CD14-positive monocyte (primary cell): ENCODE measurements at regions not wholly inside any gene's neighbourhood (a gene's known extent, or its start where the extent isn't known, plus 50 kb on each side); places are given as distances from the start of the nearest gene placed in this dataset.

Experiments used
- DNase-seq, 3 donors: peaks; one replicate each; pipeline ENCODE4 v3.0.0-alpha.2; 2011 to 2022
- H2AFZ ChIP-seq: 2 replicates; pipeline ENCODE4 v1.6.0; 2012; ENCODE audit warnings: mild to moderate bottlenecking, low read depth, low read length, inconsistent platforms; ENCODE audit not compliant: insufficient read depth, poor library complexity, severe bottlenecking
- H3K27ac ChIP-seq, 2 donors: 1 replicate in 1 of 2; 2 replicates in 1 of 2; pipeline ENCODE4 v1.5.1; 2012 to 2013; ENCODE audit warnings: low read length in 2 of 2, control low read depth in 1 of 2, inconsistent platforms in 1 of 2, low read depth in 1 of 2, mild to moderate bottlenecking in 1 of 2
- H3K27me3 ChIP-seq, 2 donors: one replicate each; pipeline versions ENCODE4 v1.6.0 to v1.6.1; 2011 to 2013; ENCODE audit warnings: low read length in 2 of 2; ENCODE audit not compliant: control insufficient read depth in 2 of 2, insufficient read depth in 2 of 2
- H3K36me3 ChIP-seq, 2 donors: replicated peaks in 1 of 2; 1 replicate in 1 of 2; 2 replicates in 1 of 2; pipeline versions ENCODE4 v1.5.1 to v1.6.1; 2012 to 2013; ENCODE audit warnings: low read length in 2 of 2, control low read depth in 1 of 2, inconsistent platforms in 1 of 2, mild to moderate bottlenecking in 1 of 2; ENCODE audit not compliant: insufficient read depth in 2 of 2, control insufficient read depth in 1 of 2
- H3K4me1 ChIP-seq, 2 donors: 1 replicate in 1 of 2; 2 replicates in 1 of 2; pipeline versions ENCODE4 v1.5.1 to v1.6.1; 2012 to 2013; ENCODE audit warnings: low read length in 2 of 2, control low read depth in 1 of 2, inconsistent platforms in 1 of 2, mild to moderate bottlenecking in 1 of 2, moderate library complexity in 1 of 2; ENCODE audit not compliant: insufficient read depth in 2 of 2, control insufficient read depth in 1 of 2
- H3K4me2 ChIP-seq: replicated peaks from 2 replicates; pipeline ENCODE3; 2012; ENCODE audit warnings: low read length, moderate library complexity, mild to moderate bottlenecking; ENCODE audit not compliant: poor library complexity, severe bottlenecking; ENCODE audit errors: extremely low read depth
- H3K4me3 ChIP-seq, 3 experiments: fragments of 200-600 bp in 1 of 3; sonication (generic) in 1 of 3; replicated peaks in 1 of 3; 1 replicate in 2 of 3; 2 replicates in 1 of 3; pipeline ENCODE4 v1.5.1; 2011 to 2013; ENCODE audit warnings: low read length in 3 of 3, mild to moderate bottlenecking in 3 of 3, control low read depth in 2 of 3, low read depth in 2 of 3, inconsistent platforms in 1 of 3, moderate library complexity in 1 of 3
- H3K79me2 ChIP-seq: 2 replicates; pipeline ENCODE4 v1.6.0; 2012; ENCODE audit warnings: mild to moderate bottlenecking, control low read depth, inconsistent platforms, low read length, moderate library complexity; ENCODE audit not compliant: insufficient read depth
- H3K9ac ChIP-seq: 2 replicates; pipeline ENCODE4 v1.6.0; 2017; ENCODE audit warnings: low read length, mild to moderate bottlenecking; ENCODE audit not compliant: insufficient read depth, poor library complexity, severe bottlenecking
- H3K9me3 ChIP-seq, 2 donors: replicated peaks in 1 of 2; 1 replicate in 1 of 2; 2 replicates in 1 of 2; pipeline versions ENCODE4 v1.5.1 to v1.6.1; 2012 to 2013; ENCODE audit warnings: low read length in 2 of 2, control low read depth in 1 of 2; ENCODE audit not compliant: control insufficient read depth in 1 of 2, insufficient read depth in 1 of 2
- H4K20me1 ChIP-seq: 2 replicates; pipeline ENCODE4 v1.6.0; 2012; ENCODE audit warnings: mild to moderate bottlenecking, low read length, control low read depth, moderate library complexity; ENCODE audit not compliant: insufficient read depth
- H3K27ac Mint-ChIP-seq, 7 donors: one replicate each; pipeline ENCODE4 v1.8.0; 2020; ENCODE audit warnings: mild to moderate bottlenecking in 7 of 7, mixed read lengths in 7 of 7, moderate library complexity in 6 of 7, inconsistent platforms in 2 of 7
- H3K27me3 Mint-ChIP-seq, 3 donors: one replicate each; pipeline ENCODE4 v1.8.0; 2021 to 2022; ENCODE audit warnings: low read depth in 3 of 3, mild to moderate bottlenecking in 3 of 3, mixed read lengths in 3 of 3, moderate library complexity in 3 of 3, inconsistent platforms in 1 of 3
- H3K36me3 Mint-ChIP-seq, 2 donors: one replicate each; pipeline ENCODE4 v1.8.0; 2020; ENCODE audit warnings: mixed read lengths in 2 of 2, inconsistent platforms in 1 of 2, mild to moderate bottlenecking in 1 of 2
- H3K4me1 Mint-ChIP-seq: one replicate; pipeline ENCODE4 v1.8.0; 2020; ENCODE audit warnings: mild to moderate bottlenecking, mixed read lengths
- H3K4me3 Mint-ChIP-seq, 2 donors: one replicate each; pipeline ENCODE4 v1.8.0; 2020; ENCODE audit warnings: mild to moderate bottlenecking in 2 of 2, mixed read lengths in 2 of 2, moderate library complexity in 1 of 2
- H3K9me3 Mint-ChIP-seq, 7 donors: one replicate each; pipeline ENCODE4 v1.8.0; 2020 to 2022; ENCODE audit warnings: mixed read lengths in 7 of 7, mild to moderate bottlenecking in 6 of 7, moderate library complexity in 6 of 7, inconsistent platforms in 2 of 7
- CTCF ChIP-seq: fragments of 200-600 bp; IDR thresholded peaks from one replicate; pipeline ENCODE4 v1.8.0; 2022; ENCODE audit warnings: antibody characterized with exemption, mild to moderate bottlenecking
- WGBS: methylation state at CpG from one replicate; pipeline ENCODE4 v1.1.5; 2013; ENCODE audit warnings: missing lambda C conversion rate; ENCODE audit not compliant: insufficient coverage; 5-methylcytosine and 5-hydroxymethylcytosine counted together
- intact Hi-C, 2 donors: fragments of 100-400 bp; cut with micrococcal nuclease; formaldehyde crosslinking; loops; one replicate each; pipeline versions ENCODE4 v1.15.0 to v1.15.1; 2023

GRCh38 chr1:198876371-198876871, 237.6 kb downstream of the PTPRC start:
- Histone ChIP-seq H2AFZ (no peak overlapping the region), H3K9me3 (peaks cover 0 to 4% of the 10 kb centered on the region in 2 donors), H3K4me3 (no peak overlapping the region), H4K20me1 (no peaks in the 10 kb centered on the region), H3K9ac (no peak overlapping the region), H3K36me3 (peaks cover 0 to 20% of the 10 kb centered on the region in 2 donors), H3K79me2 (peaks cover 35% of the 10 kb centered on the region), H3K27ac (no peak overlapping the region), H3K27me3 (no peaks in the 10 kb centered on the region), H3K4me1 (peaks cover 10 to 14% of the 10 kb centered on the region in 2 donors), H3K4me2 (no peak overlapping the region)
- 96% methylated on average over 5 of the region's 10 CpGs for WGBS
- TF ChIP-seq CTCF, result no peak
- H3K4me1 Mint-ChIP-seq, result peaks cover 15% of the 10 kb centered on the region
- H3K4me3 Mint-ChIP-seq, result no peak overlapping the region
- H3K9me3 Mint-ChIP-seq, result peaks cover 1 to 13% (median 7%) of the 10 kb centered on the region in 7 donors
- H3K36me3 Mint-ChIP-seq, result peaks cover 28 to 29% of the 10 kb centered on the region in 2 donors
- H3K27me3 Mint-ChIP-seq, result no peaks in the 10 kb centered on the region
- H3K27ac Mint-ChIP-seq, result peak overlapping the region in 1 of 7 donors; percentile 23
- intact Hi-C loops, result no loop called here
- DNase-seq, result no peak

GRCh38 chr1:198878566-198878965, 239.7 kb downstream of the PTPRC start:
- Mint-ChIP-seq H3K27ac (no peak overlapping the region), H3K4me3 (no peak overlapping the region), H3K9me3 (peaks cover 1 to 10% (median 3%) of the 10 kb centered on the region in 7 donors), H3K4me1 (peaks cover 16% of the 10 kb centered on the region), H3K36me3 (peaks cover 20 to 29% of the 10 kb centered on the region in 2 donors), H3K27me3 (no peaks in the 10 kb centered on the region)
- no peaks in the 10 kb centered on the region for H4K20me1 ChIP-seq
- H3K4me3 ChIP-seq, result no peak overlapping the region
- peaks cover 48% of the 10 kb centered on the region for H3K79me2 ChIP-seq
- no peak overlapping the region for H3K27ac ChIP-seq
- intact Hi-C loops, result no loop called here
- H3K9ac ChIP-seq, result no peak overlapping the region
- H3K9me3 ChIP-seq, result peaks cover 0 to 4% of the 10 kb centered on the region in 2 donors
- WGBS, result 100% methylated on average over 1 of the region's 2 CpGs
- H2AFZ ChIP-seq, result no peak overlapping the region
- H3K27me3 ChIP-seq, result no peaks in the 10 kb centered on the region
- no peak for TF ChIP-seq CTCF
- DNase-seq, result no peak
- peaks cover 10 to 21% of the 10 kb centered on the region in 2 donors for H3K4me1 ChIP-seq
- no peak overlapping the region for H3K4me2 ChIP-seq
- peaks cover 0 to 20% of the 10 kb centered on the region in 2 donors for H3K36me3 ChIP-seq
